ENCODE measurements at regions not wholly inside any gene's neighbourhood (a gene's known extent, or its start where the extent isn't known, plus 50 kb on each side); places are given as distances from the start of the nearest gene placed in this dataset.

DNA sequence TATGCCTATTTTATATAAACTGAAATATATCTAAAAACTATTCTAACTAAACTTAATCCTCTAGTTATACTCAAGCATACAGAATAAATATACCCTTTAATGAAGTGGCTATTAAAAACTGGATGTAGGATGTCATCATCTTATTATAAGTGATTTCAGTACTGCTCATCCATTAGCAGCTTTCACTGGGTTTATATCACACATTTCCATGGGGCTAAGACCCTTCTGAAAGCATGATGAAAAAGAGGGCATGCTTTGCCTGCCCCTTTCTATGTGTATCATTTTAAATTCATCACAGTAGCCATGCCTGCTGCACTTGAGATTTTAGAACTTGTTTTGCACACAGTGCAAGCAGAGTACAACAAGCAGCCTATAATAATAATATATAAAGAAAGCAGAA is 477.5 kb downstream of the SLITRK6 start:
- Histone ChIP-seq H3K9me3 (replicated peaks in 1 of 3) (no peaks in the 10 kb centered on the region), H3K27ac (no peak overlapping the region), H3K36me3 (replicated peaks in 1 of 2) (no peaks in the 10 kb centered on the region), H3K4me1 (replicated peaks in 1 of 2) (no peaks in the 10 kb centered on the region), H3K27me3 (no peaks in the 10 kb centered on the region), H3K4me3 (no peak overlapping the region)
- TF ChIP-seq, protein P1, sequence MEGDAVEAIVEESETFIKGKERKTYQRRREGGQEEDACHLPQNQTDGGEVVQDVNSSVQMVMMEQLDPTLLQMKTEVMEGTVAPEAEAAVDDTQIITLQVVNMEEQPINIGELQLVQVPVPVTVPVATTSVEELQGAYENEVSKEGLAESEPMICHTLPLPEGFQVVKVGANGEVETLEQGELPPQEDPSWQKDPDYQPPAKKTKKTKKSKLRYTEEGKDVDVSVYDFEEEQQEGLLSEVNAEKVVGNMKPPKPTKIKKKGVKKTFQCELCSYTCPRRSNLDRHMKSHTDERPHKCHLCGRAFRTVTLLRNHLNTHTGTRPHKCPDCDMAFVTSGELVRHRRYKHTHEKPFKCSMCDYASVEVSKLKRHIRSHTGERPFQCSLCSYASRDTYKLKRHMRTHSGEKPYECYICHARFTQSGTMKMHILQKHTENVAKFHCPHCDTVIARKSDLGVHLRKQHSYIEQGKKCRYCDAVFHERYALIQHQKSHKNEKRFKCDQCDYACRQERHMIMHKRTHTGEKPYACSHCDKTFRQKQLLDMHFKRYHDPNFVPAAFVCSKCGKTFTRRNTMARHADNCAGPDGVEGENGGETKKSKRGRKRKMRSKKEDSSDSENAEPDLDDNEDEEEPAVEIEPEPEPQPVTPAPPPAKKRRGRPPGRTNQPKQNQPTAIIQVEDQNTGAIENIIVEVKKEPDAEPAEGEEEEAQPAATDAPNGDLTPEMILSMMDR (IDR thresholded peaks at IDR 0.05): no peak
- TF ChIP-seq POLR2A (IDR thresholded peaks at IDR 0.05): no peak
- intact Hi-C loops (cut with DNase I): no loop called here
- no peak for DNase-seq

DNA sequence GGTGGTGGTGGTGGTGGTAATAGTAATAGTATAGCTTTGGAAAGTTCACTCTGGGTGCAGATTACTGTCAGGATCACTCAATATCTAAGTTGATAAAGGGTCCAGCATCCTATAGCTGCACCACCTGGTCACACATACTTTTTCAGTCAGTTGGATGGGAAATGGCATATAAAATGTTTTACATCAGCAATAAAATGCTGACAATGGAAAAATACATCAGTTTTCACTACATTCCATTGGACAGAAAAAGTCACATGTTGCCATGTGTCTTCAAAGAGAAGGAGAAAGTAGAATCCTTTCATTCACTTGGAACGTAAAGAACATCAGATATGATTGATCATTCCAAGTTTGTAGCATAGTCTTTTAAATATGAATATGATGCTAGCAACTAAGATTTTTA is 481.4 kb downstream of the SLITRK6 start:
- no peaks in the 10 kb centered on the region for H3K9me3 ChIP-seq (replicated peaks in 1 of 3)
- no peak overlapping the region for H3K4me3 ChIP-seq
- H3K36me3 ChIP-seq (replicated peaks in 1 of 2): no peaks in the 10 kb centered on the region
- no peak for TF ChIP-seq POLR2A (IDR thresholded peaks at IDR 0.05)
- TF ChIP-seq, protein P1 (IDR thresholded peaks at IDR 0.05): no peak
- intact Hi-C loops (cut with DNase I): no loop called here
- H3K4me1 ChIP-seq (replicated peaks in 1 of 2): no peaks in the 10 kb centered on the region
- WGBS, 4 donors: 84 to 90% (median 87%) methylated on average over 1 of the region's 1 CpG
- H3K27ac ChIP-seq: no peak overlapping the region
- H3K27me3 ChIP-seq: no peaks in the 10 kb centered on the region
- no peak for DNase-seq

DNA sequence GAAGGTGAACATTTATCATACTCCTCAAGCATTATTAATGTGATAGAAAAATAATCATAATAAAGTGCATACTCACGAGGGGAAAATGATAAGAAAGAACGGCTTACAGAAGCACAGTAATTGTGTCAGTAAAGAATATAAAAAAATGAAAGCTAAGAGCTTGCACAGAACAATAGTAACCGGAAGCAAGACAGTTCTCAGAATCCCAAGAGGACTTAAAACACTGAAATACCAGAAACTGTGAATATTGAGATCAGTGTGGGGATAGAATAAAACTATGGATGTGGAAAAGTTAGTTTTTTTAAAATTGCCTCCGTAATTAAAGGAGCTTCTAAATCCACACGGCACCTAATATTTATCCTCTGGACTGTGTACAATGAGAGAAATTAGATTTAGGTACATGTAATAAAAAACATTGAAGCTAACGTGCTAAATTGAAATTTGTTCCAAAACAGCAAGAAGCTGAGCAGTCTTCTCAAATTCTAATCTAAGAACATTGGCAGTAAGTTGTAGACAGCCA is 482.7 kb downstream of the SLITRK6 start:
- 55 to 58% (median 55%) methylated on average over 6 of the region's 6 CpGs for WGBS, 4 donors
- no peaks in the 10 kb centered on the region for H3K4me1 ChIP-seq (replicated peaks in 1 of 2)
- H3K27me3 ChIP-seq: no peaks in the 10 kb centered on the region
- H3K36me3 ChIP-seq (replicated peaks in 1 of 2): no peaks in the 10 kb centered on the region
- intact Hi-C loops (cut with DNase I): no loop called here
- DNase-seq: no peak
- no peak for TF ChIP-seq POLR2A (IDR thresholded peaks at IDR 0.05)
- TF ChIP-seq, protein P1 (IDR thresholded peaks at IDR 0.05): no peak
- no peak overlapping the region for H3K27ac ChIP-seq
- H3K9me3 ChIP-seq (replicated peaks in 1 of 3): no peaks in the 10 kb centered on the region
- no peak overlapping the region for H3K4me3 ChIP-seq

DNA sequence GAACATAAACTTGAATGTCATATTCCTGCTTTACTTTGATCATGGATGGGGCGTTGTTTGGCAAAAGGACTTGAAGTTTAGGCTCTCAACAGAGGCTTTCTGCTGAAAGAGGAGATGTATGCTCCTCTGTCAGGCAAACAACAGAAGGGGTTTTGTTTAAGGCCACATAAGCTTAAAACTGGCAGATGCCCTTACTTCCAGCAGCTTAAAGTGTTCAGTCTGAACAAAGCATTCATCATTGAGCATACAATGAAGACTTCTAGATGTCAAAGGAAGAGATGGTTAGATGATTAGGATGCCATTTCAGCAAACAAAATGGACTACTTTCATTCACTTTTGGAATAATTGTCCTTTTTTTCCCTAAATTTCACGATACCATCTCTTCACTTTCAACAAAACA is 484.5 kb downstream of the SLITRK6 start:
- WGBS, 4 donors: 82 to 93% (median 88%) methylated on average over 2 of the region's 2 CpGs
- no peaks in the 10 kb centered on the region for H3K36me3 ChIP-seq (replicated peaks in 1 of 2)
- H3K27me3 ChIP-seq: no peaks in the 10 kb centered on the region
- no peak for DNase-seq
- no peak overlapping the region for H3K27ac ChIP-seq
- TF ChIP-seq POLR2A (IDR thresholded peaks at IDR 0.05): no peak
- TF ChIP-seq, protein P1 (IDR thresholded peaks at IDR 0.05): no peak
- intact Hi-C loops (cut with DNase I): no loop called here
- H3K9me3 ChIP-seq (replicated peaks in 1 of 3): no peaks in the 10 kb centered on the region
- H3K4me1 ChIP-seq (replicated peaks in 1 of 2): no peaks in the 10 kb centered on the region
- H3K4me3 ChIP-seq: no peak overlapping the region

All from adrenal gland (tissue), 9 donors.